Peyer's patch (tissue), 4 donors: ENCODE measurements at regions not wholly inside any gene's neighbourhood (a gene's known extent, or its start where the extent isn't known, plus 50 kb on each side); places are given as distances from the start of the nearest gene placed in this dataset.

Experiments
- DNase-seq, 3 donors: peaks; one replicate each; pipeline ENCODE4 v3.0.0-alpha.2; 2017 to 2019
- H3K27ac ChIP-seq, 4 donors: fragments of 200-600 bp; sonication (generic); one replicate each; pipeline ENCODE4 v1.5.1; 2016 to 2019
- H3K27me3 ChIP-seq, 2 donors: fragments of 200-600 bp; sonication (generic); one replicate each; pipeline ENCODE4 v1.5.1; 2019
- H3K36me3 ChIP-seq, 3 donors: fragments of 200-600 bp; sonication (generic); one replicate each; pipeline ENCODE4 v1.5.1; 2016 to 2019
- H3K4me1 ChIP-seq, 4 donors: fragments of 200-600 bp; sonication (generic); one replicate each; pipeline ENCODE4 v1.5.1; 2016 to 2019
- H3K4me3 ChIP-seq, 4 donors: fragments of 200-600 bp; sonication (generic); 1 replicate in 3 of 4; 2 replicates in 1 of 4; pipeline ENCODE4 v1.5.1; 2016 to 2019; ENCODE audit warnings: mild to moderate bottlenecking in 1 of 4
- H3K9me3 ChIP-seq, 4 donors: fragments of 200-600 bp; sonication (generic); one replicate each; pipeline ENCODE4 v1.5.1; 2016 to 2019; ENCODE audit warnings: mild to moderate bottlenecking in 1 of 4
- CTCF ChIP-seq, 6 experiments: fragments of 450-650 bp in 4 of 6; fragments of 200-600 bp in 2 of 6; sonication (generic) in 1 of 6; IDR thresholded peaks; one replicate each; pipeline ENCODE4 v1.5.1; 2017 to 2019; ENCODE audit warnings: antibody characterized with exemption in 6 of 6, mild to moderate bottlenecking in 3 of 6, moderate library complexity in 1 of 6
- POLR2A ChIP-seq, 2 donors: fragments of 450-650 bp; IDR thresholded peaks; one replicate each; pipeline ENCODE4 v1.5.1; 2017; ENCODE audit warnings: antibody characterized with exemption in 2 of 2, mild to moderate bottlenecking in 2 of 2, moderate library complexity in 2 of 2

DNA sequence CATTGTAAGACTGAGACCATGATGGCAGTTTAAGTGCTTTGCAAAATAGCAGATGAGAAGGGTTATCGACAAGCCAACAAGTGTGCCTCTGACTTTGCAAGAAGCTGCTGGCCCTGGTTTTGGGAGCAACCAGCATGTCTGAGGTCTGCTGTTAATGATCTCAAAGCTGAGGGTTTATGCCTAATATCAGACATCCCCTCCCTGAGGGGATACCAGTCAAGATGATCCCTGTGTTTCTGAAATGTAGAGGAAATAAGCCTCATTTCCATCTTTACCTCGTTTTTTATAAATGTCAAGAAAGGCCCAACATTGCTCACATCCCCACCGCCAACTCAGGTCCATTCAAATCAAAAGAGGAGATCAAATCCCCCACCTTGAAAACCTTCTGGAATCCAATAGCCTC is 120.6 kb downstream of the MYCN start:
- no peak overlapping the region for H3K4me3 ChIP-seq
- H3K27ac ChIP-seq, result no peak overlapping the region
- no peak for DNase-seq
- no peaks in the 10 kb centered on the region for H3K27me3 ChIP-seq
- no peaks in the 10 kb centered on the region for H3K36me3 ChIP-seq
- TF ChIP-seq POLR2A (IDR thresholded peaks at IDR 0.05) (no peak), CTCF (IDR thresholded peaks at IDR 0.05) (no peak)
- H3K9me3 ChIP-seq, result peaks cover 0 to 15% (median 4%) of the 10 kb centered on the region in 4 donors
- peaks cover 0 to 2% (median 0%) of the 10 kb centered on the region in 4 donors for H3K4me1 ChIP-seq

GRCh38 chr2:16060125-16060935 is 120.0 kb downstream of the MYCN start:
- no peak overlapping the region for H3K27ac ChIP-seq
- H3K4me1 ChIP-seq, result peaks cover 0 to 5% (median 0%) of the 10 kb centered on the region in 4 donors
- no peak overlapping the region for H3K4me3 ChIP-seq
- peaks cover 0 to 15% (median 4%) of the 10 kb centered on the region in 4 donors for H3K9me3 ChIP-seq
- H3K27me3 ChIP-seq, result no peaks in the 10 kb centered on the region
- no peaks in the 10 kb centered on the region for H3K36me3 ChIP-seq
- TF ChIP-seq CTCF (IDR thresholded peaks at IDR 0.05) (no peak), POLR2A (IDR thresholded peaks at IDR 0.05) (no peak)
- no peak for DNase-seq

- Histone ChIP-seq H3K27me3 (no peaks in the 10 kb centered on the region), H3K4me1 (peaks cover 0 to 5% (median 0%) of the 10 kb centered on the region in 4 donors), H3K27ac (no peak overlapping the region), H3K9me3 (peaks cover 0 to 12% (median 4%) of the 10 kb centered on the region in 4 donors), H3K4me3 (no peak overlapping the region), H3K36me3 (no peaks in the 10 kb centered on the region)
- TF ChIP-seq CTCF (IDR thresholded peaks at IDR 0.05), result no peak
- no peak for TF ChIP-seq POLR2A (IDR thresholded peaks at IDR 0.05)
- DNase-seq, result no peak
These were observed 119.2 kb downstream of the MYCN start for GRCh38 chr2:16059393-16060016.

DNA sequence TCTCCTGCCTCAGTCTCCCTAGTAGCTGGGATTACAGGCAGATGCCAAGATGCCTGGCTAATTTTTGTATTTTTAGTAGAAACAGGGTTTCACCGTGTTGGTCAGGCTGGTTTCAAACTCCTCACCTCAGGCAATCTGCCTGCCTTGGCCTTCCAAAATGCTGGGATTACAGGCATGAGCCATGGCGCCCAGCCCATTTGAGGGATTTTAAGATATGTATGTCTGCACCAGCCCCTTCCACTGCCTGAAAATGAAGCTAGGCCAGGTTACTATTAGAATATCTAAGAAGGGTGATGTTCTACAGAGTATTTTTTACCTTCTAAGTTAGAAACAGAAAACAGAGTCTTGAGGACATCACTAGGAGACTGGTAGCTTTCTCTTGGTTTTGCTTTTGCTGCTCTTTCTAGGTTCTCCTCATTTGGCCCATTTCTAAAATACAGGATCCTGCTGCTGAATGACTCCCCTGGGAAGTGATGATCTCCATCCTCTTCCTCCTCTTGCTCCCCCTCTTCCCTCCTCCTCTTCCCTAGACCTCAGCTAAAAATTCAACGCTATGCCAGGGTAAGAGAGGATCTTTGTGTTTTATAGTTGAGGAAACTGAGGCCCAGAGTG is 118.5 kb downstream of the MYCN start:
- peaks cover 0 to 11% (median 4%) of the 10 kb centered on the region in 4 donors for H3K9me3 ChIP-seq
- H3K4me3 ChIP-seq, result no peak overlapping the region
- TF ChIP-seq CTCF (IDR thresholded peaks at IDR 0.05) (no peak), POLR2A (IDR thresholded peaks at IDR 0.05) (no peak)
- H3K36me3 ChIP-seq, result no peaks in the 10 kb centered on the region
- no peak for DNase-seq
- peaks cover 0 to 5% (median 0%) of the 10 kb centered on the region in 4 donors for H3K4me1 ChIP-seq
- H3K27ac ChIP-seq, result no peak overlapping the region
- H3K27me3 ChIP-seq, result no peaks in the 10 kb centered on the region

DNA sequence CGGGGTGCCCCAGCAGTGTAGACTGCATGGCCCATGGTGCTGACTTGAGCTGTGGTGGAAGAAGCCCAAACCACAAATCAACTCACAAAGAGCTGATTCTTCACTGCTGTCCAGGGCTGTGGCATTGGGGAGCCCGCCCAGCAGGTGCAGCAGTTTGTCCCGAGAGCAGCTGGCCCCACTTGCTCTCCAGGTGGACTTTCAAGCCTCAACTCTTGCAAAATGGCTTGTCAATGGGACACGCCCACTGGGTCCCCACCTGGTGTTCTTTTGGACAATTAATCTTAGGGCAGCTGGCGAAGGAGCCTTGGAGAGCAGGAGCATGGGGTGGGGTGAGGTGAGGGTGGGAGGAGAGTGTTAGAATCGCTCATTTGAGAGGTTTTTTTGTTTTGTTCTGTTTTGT is 117.9 kb downstream of the MYCN start:
- no peak for DNase-seq

More for the DNA sequence above, 117.9 kb downstream of the MYCN start:
- no peaks in the 10 kb centered on the region for H3K27me3 ChIP-seq
- no peaks in the 10 kb centered on the region for H3K36me3 ChIP-seq
- H3K4me3 ChIP-seq, result no peak overlapping the region
- TF ChIP-seq CTCF (IDR thresholded peaks at IDR 0.05) (no peak), POLR2A (IDR thresholded peaks at IDR 0.05) (no peak)
- H3K27ac ChIP-seq, result no peak overlapping the region
- peaks cover 0 to 5% (median 0%) of the 10 kb centered on the region in 4 donors for H3K4me1 ChIP-seq
- peaks cover 0 to 7% (median 3%) of the 10 kb centered on the region in 4 donors for H3K9me3 ChIP-seq
